LNCaP clone FGC (cell line): ENCODE measurements at regions not wholly inside any gene's neighbourhood (a gene's known extent, or its start where the extent isn't known, plus 50 kb on each side); places are given as distances from the start of the nearest gene placed in this dataset.
"Not testable (repeated sequence)": the region's sequence is repeated elsewhere in the genome, so short reads cannot be mapped to it uniquely, and the experiment has no call there.

Experiments used
- DNase-seq: peaks from one replicate; pipeline ENCODE4 v3.0.0-alpha.2; 2011; ENCODE audit warnings: low read depth
- H3K4me3 ChIP-seq: 2 replicates; pipeline ENCODE4 v1.5.1; 2011; ENCODE audit warnings: mild to moderate bottlenecking, low read depth, low read length, control low read depth
- TF ChIP-seq, protein P1 (sequence below): IDR thresholded peaks from 2 replicates; pipeline ENCODE4 v1.5.1; 2012; ENCODE audit warnings: mild to moderate bottlenecking; ENCODE audit not compliant: control insufficient read depth, insufficient read depth; ENCODE audit errors: extremely low read depth

DNA sequence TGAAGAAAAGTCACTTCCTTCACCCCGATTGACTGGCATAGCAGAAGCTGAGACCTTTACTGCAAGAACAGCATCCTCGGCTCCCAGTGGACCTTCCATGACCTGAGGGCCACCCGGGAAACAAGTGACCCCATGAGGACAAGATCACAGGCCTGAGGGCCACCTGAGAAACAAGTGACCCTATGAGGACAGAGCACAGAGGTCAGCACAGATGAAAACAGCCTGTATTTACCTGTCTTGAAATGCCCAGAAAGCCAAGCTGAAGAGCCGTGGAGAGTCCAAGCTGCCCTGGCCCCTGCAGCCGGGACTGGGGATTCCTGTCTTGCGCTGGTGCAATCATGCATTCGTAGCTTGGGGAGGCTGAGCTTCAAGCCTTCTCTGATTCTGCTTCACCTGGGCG lies 114.2 kb upstream of the SPACA7 start:
- no peak for DNase-seq
- no peak overlapping the region for H3K4me3 ChIP-seq
- TF ChIP-seq, protein P1, sequence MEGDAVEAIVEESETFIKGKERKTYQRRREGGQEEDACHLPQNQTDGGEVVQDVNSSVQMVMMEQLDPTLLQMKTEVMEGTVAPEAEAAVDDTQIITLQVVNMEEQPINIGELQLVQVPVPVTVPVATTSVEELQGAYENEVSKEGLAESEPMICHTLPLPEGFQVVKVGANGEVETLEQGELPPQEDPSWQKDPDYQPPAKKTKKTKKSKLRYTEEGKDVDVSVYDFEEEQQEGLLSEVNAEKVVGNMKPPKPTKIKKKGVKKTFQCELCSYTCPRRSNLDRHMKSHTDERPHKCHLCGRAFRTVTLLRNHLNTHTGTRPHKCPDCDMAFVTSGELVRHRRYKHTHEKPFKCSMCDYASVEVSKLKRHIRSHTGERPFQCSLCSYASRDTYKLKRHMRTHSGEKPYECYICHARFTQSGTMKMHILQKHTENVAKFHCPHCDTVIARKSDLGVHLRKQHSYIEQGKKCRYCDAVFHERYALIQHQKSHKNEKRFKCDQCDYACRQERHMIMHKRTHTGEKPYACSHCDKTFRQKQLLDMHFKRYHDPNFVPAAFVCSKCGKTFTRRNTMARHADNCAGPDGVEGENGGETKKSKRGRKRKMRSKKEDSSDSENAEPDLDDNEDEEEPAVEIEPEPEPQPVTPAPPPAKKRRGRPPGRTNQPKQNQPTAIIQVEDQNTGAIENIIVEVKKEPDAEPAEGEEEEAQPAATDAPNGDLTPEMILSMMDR: no peak

DNA sequence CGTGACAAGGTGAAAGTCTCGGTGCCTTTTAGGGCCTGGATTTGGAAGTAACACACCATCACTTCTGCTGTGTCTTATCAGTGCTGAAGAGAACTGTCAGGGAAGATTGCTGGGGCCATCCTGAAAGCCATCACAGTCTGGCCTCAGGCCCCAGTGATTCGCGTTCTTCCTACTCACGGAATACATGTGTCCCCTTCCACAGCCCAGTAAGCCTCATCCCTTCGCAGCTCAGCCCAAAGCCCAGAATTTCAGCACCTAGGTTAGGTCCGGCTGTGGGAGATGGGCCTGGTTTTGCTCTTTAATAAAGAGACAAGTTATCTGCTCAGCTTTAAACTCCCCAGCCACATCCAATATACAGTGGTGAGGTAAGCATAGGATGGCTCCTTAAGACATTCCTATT lies 113.0 kb upstream of the SPACA7 start:
- no peak for DNase-seq
- no peak overlapping the region for H3K4me3 ChIP-seq
- TF ChIP-seq, protein P1: no peak

DNA sequence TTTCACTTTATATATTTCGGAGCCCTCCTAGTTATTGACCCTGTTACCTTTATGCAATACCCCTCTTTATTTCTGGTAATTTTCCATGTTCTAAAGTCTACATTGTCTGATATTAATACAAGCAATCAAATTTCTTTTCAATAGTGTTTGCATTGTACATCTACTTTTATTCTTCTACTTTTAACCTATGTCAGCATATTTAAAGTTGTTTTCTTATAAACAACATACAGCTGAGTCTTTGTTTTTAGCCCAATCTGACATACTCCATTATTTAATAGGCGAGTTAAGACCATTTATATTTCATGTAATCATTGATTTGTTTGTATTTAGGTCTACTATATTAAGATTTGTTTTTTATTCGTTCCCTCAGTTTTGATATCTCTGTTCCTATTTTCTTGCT lies 108.5 kb upstream of the SPACA7 start:
- DNase-seq: no peak
- TF ChIP-seq, protein P1: no peak
- no peak overlapping the region for H3K4me3 ChIP-seq

DNA sequence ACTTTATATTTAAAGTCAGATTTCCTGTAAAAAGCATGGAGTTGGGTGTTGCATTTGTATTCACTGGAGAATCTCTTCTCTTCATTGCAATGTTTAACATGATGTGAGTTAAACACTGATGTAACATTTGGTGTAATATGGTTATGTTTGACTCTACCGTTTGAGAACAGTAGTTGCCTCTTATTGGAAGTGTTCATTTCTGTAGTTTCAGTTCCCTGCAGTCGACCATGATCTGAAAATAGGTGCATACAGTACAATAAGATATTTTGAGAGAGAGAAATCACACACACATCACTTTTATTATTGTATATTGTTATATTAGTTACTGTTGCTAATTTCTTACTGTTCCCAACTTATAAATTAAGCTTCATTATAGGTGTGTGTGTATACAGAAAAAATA lies 105.2 kb upstream of the SPACA7 start:
- no peak for DNase-seq
- TF ChIP-seq, protein P1: no peak
- no peak overlapping the region for H3K4me3 ChIP-seq

DNA sequence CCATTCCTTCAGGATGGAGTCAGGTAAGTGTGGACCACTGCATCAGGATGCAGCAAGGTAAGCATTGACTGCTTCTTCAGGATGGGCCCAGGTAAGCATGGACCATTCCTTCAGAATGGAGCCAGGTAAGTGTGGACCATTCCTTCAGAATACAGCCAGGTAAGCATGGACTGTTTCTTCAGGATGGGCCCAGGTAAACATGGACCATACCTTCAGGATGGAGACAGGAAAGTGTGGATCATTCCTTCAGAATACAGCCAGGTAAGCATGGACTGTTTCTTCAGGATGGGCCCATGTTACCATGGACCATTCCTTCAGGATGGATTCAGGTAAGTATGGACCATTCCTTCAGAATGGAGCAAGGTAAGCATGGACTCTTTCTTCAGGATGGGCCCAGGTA lies 89.4 kb upstream of the SPACA7 start:
- H3K4me3 ChIP-seq, DNase-seq: not testable (repeated sequence)

DNA sequence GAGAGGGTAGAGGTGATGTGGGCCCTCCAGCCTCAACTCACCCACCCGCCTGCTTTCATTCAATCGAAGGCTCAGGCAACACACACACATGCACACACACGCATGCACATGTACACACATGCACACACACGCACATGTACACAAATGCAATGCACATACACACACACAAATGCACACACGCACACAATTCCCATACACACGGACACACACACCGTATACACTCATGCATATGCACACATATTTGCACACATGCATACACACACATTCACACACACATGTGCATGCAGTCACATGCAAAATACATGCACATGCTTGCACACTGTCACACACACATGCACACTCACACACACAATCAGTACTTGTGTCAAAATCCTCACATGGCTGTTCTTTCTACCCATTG lies 55.9 kb upstream of the SPACA7 start:
- no peak overlapping the region for H3K4me3 ChIP-seq
- DNase-seq: no peak
- TF ChIP-seq, protein P1: no peak

DNA sequence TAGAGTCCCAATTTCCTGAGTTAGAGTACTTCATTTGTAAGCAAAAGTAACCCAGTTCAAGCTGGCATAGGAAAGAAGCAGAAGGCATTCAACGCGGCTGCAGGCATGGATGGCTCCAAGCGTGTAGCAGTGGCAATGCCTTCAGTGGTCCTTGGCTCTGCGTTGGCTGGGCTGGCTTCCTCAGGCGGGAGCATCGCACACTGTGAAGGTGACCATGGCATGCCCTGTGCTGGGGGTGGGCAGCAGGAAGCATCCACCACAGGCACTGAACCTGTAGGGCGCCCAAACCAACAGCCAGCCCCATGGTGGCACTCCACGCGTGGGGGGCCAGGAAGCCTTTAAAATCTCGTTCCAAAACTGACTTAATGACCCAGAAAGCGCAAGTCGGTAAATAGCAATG lies 53.6 kb upstream of the SPACA7 start:
- TF ChIP-seq, protein P1: no peak
- DNase-seq: no peak
- no peak overlapping the region for H3K4me3 ChIP-seq

DNA sequence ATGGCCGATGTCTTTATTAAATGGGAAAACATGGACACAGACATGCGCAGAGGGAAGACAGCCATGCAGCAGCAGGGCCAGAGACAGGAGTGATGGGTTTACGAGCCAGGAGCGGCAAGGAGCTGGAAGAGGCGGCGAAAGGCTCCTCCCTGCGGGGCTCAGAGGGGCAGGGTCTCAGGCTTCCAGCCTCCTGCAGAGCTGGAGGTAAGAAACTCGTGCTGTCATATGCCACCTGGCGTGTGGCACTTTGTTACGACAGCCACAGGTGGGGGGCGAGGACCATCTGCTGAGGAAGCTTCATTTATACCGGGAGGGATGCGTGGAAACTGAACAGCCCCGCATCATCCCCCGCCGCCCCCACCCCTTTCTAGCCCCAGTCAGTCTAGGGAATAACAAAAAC lies 52.0 kb upstream of the SPACA7 start:
- no peak overlapping the region for H3K4me3 ChIP-seq
- TF ChIP-seq, protein P1: no peak

More for the DNA sequence above, 52.0 kb upstream of the SPACA7 start:
- no peak for DNase-seq
